M059J (cell line): ENCODE measurements at regions not wholly inside any gene's neighbourhood (a gene's known extent, or its start where the extent isn't known, plus 50 kb on each side); places are given as distances from the start of the nearest gene placed in this dataset.
"Not testable (repeated sequence)": the region's sequence is repeated elsewhere in the genome, so short reads cannot be mapped to it uniquely, and the experiment has no call there.

Experiments
- DNase-seq: peaks from one replicate; pipeline ENCODE4 v3.0.0-alpha.2; 2012; ENCODE audit warnings: low read depth

- DNase-seq = no peak
Measured at GRCh38 chrX:40414335-40414734, 166.4 kb upstream of the ATP6AP2 start.

- no peak for DNase-seq
Measured at GRCh38 chrX:40411340-40412111, 169.2 kb upstream of the ATP6AP2 start.

- no peak for DNase-seq
Measured at GRCh38 chrX:40410859-40411258, 169.9 kb upstream of the ATP6AP2 start.

- no peak for DNase-seq
Measured at GRCh38 chrX:40406330-40406859, 174.4 kb upstream of the ATP6AP2 start.

GRCh38 chrX:40405399-40405798, 175.4 kb upstream of the ATP6AP2 start:
- no peak for DNase-seq

DNA sequence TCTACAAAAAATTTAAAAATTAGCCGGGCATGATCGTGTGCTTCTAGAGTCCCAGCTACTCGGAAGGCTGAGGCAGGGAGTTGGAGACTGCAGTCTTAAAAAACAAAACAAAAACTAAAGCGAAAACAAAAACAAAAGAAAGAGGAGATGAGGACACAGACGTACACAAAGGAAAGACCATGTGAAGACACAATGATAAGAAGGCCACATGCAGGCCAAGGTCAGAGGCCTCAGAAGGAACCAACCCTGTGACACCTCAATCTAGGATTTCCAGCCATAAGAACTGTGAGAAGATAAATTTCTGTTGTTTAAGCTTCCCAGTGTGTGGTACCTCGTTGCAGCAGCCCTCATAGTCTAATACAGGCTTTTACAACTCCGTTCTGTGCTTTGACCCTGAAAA, 177.0 kb upstream of the ATP6AP2 start:
- no peak for DNase-seq

- peak; percentile 50 for DNase-seq
Measured at GRCh38 chrX:40402831-40403533, 177.8 kb upstream of the ATP6AP2 start.

DNA sequence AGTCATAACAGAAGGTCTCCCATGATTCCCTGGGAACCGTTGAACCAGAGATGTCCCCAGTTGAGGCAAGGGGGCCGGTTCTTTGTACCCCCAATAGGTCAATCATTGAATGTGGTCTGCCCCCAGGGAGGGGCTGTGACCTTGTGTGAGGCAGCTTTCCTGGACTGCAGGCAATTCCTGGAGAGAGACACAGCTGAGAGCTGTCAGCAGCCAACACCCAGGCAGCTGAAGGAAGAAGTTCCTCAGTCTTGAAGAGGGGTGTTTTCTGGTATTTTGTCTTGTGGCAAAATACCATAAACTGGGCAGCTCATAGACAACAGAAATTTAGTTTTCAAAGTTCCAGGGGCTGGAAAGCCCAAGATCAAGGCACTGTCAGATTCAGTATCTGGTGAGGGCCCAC, 185.7 kb upstream of the ATP6AP2 start:
- DNase-seq = no peak

GRCh38 chrX:40394302-40394701, 186.5 kb upstream of the ATP6AP2 start:
- DNase-seq = no peak

DNA sequence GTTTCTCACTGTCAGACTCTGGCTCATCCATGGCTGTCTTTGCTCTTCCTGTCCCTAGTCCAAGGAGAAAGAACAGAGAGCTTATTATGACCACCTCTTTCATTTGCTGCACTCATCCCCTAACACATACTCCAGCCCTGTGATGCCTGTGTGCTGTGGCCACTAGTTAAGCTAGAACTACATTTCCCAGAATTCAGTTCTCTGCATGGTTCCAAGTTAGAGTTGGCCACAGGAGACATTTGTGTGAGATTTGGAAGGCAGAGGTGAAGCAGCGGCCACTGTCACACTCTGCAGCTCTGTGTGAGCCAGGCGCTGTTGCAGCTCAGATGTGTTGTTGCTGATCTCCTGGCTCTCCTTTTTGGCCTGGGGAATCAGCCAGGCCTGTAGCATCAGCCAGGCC, 188.2 kb upstream of the ATP6AP2 start:
- DNase-seq = no peak

- no peak for DNase-seq
Measured at GRCh38 chrX:40391662-40392061, 189.1 kb upstream of the ATP6AP2 start.

DNA sequence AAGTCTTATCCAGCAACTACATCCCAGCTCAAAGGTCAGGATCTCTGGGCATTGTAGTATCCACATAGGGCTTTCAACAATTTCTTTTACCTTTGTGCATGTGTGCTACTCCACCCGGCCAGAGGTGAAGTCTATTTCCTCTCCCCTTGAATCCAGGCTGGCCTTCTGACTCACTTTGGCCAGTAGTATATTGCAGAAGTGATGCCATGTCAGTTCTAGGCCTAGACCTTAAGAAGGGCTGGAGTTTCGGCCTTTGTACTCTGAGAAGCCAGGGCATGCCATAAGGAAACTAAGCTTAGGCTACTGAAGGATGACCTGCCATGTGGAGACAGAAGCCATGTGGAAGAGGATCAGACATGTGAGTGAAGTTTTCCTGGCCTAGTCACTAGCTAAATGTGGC, 191.2 kb upstream of the ATP6AP2 start:
- no peak for DNase-seq

GRCh38 chrX:40388441-40388840, 192.3 kb upstream of the ATP6AP2 start:
- DNase-seq = no peak

GRCh38 chrX:40387869-40388268, 192.9 kb upstream of the ATP6AP2 start:
- DNase-seq = not testable (repeated sequence)

DNA sequence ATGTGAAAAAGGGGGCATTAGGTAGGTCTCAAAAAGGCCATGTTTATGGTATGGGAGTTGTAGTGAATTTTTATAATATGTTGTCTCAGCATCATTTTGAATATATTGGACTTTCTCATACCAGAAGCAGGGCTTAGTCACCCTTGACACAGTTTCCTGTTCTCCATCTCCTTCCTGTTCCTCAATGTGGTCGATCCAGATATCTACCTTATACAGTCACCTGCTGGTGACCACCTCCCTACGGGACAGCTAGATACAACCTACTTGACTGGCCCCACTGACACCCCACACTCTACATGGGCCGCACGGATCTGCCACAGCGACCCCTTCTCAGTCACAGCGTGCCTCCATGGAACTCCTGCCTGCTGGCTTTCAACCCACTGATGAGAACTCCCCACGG, 193.5 kb upstream of the ATP6AP2 start:
- not testable (repeated sequence) for DNase-seq

DNA sequence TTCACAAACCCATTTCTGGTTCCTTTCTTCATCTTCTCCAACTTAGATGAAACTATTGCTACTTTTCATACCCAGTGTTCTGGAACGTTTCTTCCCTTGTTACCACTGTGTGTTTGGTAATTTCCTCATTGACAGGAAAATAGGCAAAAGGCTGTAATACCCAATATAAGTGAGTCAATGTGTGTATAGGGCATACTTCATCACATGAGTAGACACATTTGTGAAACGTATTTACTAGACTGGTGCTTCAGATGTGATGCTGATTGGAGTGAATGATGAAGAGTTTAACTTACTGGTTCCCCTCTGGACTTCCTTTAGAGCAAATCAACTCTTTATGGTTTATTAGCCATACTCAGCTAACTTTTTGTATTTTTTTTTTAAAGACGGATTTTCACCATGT, 195.1 kb upstream of the ATP6AP2 start:
- DNase-seq = no peak

DNA sequence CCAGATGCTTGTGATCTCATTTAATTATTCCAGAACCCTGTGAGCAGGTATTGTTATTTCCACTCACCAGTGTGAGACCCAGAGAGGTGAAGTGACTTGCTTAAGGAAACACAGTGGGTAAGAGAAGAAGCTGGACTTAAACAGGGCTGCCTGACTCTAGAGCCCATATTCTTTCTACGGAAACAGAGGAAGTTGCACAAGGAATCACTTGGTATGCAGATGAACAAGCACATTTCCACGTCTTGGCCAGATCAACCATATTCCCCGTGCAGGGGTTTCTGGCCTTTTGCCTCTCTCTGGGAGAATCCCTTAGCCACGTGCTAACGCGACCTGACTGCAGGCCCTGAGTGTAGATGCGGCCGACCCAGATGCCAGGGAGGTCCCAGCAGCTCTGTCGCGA, 195.5 kb upstream of the ATP6AP2 start:
- DNase-seq = no peak

DNA sequence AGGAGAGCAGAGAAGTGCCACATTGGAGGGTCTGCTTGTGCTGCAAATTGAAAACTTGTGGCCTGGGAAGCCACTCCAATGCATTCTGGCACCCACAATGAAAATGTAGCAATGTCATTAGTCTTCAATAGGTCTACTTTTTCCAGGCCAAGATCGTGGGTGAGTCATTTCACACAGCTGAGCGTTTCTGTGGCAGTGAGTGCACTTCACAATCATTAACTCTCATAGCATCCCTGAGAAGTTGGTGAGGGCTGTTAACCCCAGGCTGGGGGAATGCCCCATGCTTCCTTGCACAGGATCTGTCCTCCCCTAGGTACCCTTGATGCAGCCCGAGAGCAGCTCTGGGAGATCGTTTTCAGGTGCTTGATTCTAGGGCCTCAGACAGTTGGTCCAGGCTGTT, 196.8 kb upstream of the ATP6AP2 start:
- DNase-seq = peak; percentile 6

DNA sequence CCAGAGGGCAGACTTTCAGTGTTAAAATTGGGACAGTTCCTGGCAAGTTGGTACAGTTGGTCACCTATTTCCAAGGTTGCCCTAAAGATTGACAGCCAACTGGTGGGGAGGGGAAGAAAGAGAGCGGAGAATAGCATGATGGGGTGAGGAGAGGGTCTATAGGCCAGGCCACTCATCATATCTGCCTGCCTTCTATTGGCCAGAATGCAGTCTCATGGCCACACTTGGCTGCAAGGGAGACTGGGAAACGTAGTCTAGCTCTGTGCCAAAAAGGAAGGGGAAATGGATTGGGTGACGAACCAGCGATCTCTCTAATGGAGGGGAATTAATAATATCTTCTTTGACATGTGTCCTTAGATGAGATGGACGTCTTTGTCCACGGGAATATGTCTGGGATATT, 197.4 kb upstream of the ATP6AP2 start:
- no peak for DNase-seq

DNA sequence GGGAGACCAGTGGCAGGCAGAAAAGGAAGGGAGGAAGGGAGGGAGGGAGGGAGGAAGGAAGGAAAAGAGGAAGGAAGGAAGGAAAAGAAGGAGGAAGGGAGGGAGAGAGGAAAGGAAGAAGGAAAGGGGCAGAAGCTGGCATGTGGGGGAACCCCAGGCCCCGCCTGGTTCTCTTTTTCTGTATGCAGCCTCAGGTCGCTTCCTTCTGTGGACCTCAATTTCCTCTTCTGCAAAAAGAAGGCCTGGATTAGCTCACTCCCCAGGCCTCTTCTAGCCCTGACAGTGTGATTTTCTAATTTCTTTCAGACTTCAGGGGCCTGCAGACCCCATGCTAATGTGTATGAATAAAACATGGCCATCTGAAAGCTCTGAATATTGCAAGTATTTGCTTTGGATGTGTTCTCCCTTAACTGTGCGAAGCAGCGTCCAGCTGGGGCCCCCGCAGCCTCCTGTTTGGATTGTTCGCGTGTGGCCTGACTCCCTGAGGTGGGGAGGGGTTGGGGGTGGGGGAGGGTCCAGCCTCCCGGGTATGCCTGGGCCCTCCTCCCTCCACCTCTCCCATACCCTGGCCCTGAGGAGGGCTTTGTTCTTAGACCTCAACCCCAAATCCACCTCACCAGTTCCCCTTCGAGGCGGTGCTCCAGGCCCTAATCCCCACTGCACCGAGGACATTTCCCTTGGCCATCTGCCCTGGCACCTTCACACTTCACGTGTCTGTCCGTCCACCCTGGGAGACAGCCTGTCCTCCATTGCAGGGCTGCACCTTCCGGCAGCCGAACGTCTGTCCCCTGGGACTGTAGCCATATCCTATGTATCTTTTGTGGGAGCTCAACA, 199.9 kb upstream of the ATP6AP2 start:
- no peak for DNase-seq

- DNase-seq = no peak
Measured at GRCh38 chrX:40377684-40378083, 203.1 kb upstream of the ATP6AP2 start.

DNA sequence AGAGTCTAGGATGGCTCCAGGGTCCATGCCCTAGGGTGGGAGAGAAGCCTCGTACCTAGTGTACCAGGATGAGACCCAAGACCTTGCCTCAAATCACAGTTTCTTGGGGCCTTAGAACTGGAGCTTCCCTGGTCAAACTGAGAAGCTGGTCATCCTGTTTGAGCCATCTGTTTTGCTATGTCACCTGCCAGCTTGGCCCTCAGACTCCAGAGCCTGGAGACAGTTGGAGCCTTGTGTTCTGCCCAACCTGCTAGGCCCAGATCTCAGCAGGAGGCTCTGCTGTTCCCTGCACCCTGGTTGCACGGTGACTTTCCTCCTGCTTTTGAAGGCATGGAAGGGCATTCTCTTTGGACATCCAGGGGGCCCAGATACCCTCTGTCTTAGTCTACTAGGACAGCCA, 206.3 kb upstream of the ATP6AP2 start:
- no peak for DNase-seq
